A673 (cell line): ENCODE measurements at regions not wholly inside any gene's neighbourhood (a gene's known extent, or its start where the extent isn't known, plus 50 kb on each side); places are given as distances from the start of the nearest gene placed in this dataset.

Experiments used
- EZH2 ChIP-seq: fragments of 200-600 bp; sonication (generic); IDR thresholded peaks from 2 replicates; pipeline ENCODE4 v1.6.1; 2017; ENCODE audit warnings: borderline replicate concordance, low read depth, mild to moderate bottlenecking, mixed read lengths, antibody characterized with exemption, low read length; ENCODE audit not compliant: poor library complexity, severe bottlenecking
- TF ChIP-seq, protein P1 (sequence below): fragments of 300-800, 200-600 bp; sonication (generic); conservative IDR thresholded peaks from 2 replicates; pipeline ENCODE4 v1.5.1; 2017; ENCODE audit warnings: low read depth, mild to moderate bottlenecking, antibody characterized with exemption, low read length, moderate library complexity, mixed read lengths

- TF ChIP-seq, protein P1, sequence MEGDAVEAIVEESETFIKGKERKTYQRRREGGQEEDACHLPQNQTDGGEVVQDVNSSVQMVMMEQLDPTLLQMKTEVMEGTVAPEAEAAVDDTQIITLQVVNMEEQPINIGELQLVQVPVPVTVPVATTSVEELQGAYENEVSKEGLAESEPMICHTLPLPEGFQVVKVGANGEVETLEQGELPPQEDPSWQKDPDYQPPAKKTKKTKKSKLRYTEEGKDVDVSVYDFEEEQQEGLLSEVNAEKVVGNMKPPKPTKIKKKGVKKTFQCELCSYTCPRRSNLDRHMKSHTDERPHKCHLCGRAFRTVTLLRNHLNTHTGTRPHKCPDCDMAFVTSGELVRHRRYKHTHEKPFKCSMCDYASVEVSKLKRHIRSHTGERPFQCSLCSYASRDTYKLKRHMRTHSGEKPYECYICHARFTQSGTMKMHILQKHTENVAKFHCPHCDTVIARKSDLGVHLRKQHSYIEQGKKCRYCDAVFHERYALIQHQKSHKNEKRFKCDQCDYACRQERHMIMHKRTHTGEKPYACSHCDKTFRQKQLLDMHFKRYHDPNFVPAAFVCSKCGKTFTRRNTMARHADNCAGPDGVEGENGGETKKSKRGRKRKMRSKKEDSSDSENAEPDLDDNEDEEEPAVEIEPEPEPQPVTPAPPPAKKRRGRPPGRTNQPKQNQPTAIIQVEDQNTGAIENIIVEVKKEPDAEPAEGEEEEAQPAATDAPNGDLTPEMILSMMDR = no peak
- TF ChIP-seq EZH2 = no peak
Observed at GRCh38 chr22:48647606-48648515, 1179.8 kb downstream of the BRD1 start.
